B cell (primary cell): ENCODE measurements at regions not wholly inside any gene's neighbourhood (a gene's known extent, or its start where the extent isn't known, plus 50 kb on each side); places are given as distances from the start of the nearest gene placed in this dataset.

Experiments
- ATAC-seq: fragments of 200-7000 bp; cut with Tn5 transposase; one replicate; pipeline ENCODE4 v1.10.0; 2021; ENCODE audit warnings: low read depth, mild to moderate bottlenecking, moderate number of reproducible peaks, moderate library complexity
- CTCF ChIA-PET: fragments of 350-600 bp; sonication (Branson Sonifier 250); formaldehyde crosslinking; loops from one replicate; lab custom pipeline; 2021; ENCODE audit warnings: antibody characterized with exemption, inconsistent platforms; lab: Charles Lee
- POLR2A ChIA-PET: fragments of 350-600 bp; sonication (Branson Sonifier 250); formaldehyde crosslinking; loops from one replicate; lab custom pipeline; 2021; ENCODE audit warnings: antibody characterized with exemption; lab: Charles Lee
- DNase-seq: peaks from one replicate; pipeline ENCODE4 v3.0.0; 2013
- H2AFZ ChIP-seq: 2 replicates; pipeline ENCODE4 v1.6.1; 2012; ENCODE audit warnings: mild to moderate bottlenecking, low read depth, low read length; ENCODE audit not compliant: insufficient read depth, poor library complexity, severe bottlenecking
- H3K27ac ChIP-seq, 2 donors: 1 replicate in 1 of 2; 2 replicates in 1 of 2; pipeline ENCODE4 v1.5.1; 2012 to 2013; ENCODE audit warnings: low read length in 2 of 2, mild to moderate bottlenecking in 2 of 2, moderate library complexity in 1 of 2
- H3K27me3 ChIP-seq, 4 experiments: fragments of 200-600 bp in 1 of 4; sonication (generic) in 1 of 4; replicated peaks in 1 of 4; 1 replicate in 2 of 4; 2 replicates in 2 of 4; pipeline versions ENCODE4 v1.6.1 to v1.7.0; 2013 to 2016; ENCODE audit warnings: low read length in 3 of 4, mild to moderate bottlenecking in 2 of 4, mixed read lengths in 1 of 4, moderate library complexity in 1 of 4; ENCODE audit not compliant: insufficient read depth in 4 of 4, control insufficient read depth in 3 of 4; ENCODE audit errors: control extremely low read depth in 1 of 4
- H3K36me3 ChIP-seq, 2 experiments: replicated peaks in 1 of 2; 1 replicate in 1 of 2; 2 replicates in 1 of 2; pipeline versions ENCODE4 v1.6.1 to v1.7.1; 2013; ENCODE audit warnings: low read length in 1 of 2; ENCODE audit not compliant: insufficient read depth in 2 of 2, control insufficient read depth in 1 of 2; ENCODE audit errors: control extremely low read depth in 1 of 2, extremely low read depth in 1 of 2
- H3K4me1 ChIP-seq, 2 donors: fragments of 200-600 bp in 1 of 2; sonication (generic) in 1 of 2; 1 replicate in 1 of 2; 2 replicates in 1 of 2; pipeline versions ENCODE4 v1.5.1 to v1.6.1; 2013 to 2017; ENCODE audit warnings: low read length in 2 of 2; ENCODE audit not compliant: control insufficient read depth in 2 of 2, insufficient read depth in 2 of 2
- H3K4me2 ChIP-seq: replicated peaks from 2 replicates; pipeline ENCODE3; 2012; ENCODE audit warnings: mild to moderate bottlenecking, low read depth, low read length; ENCODE audit not compliant: poor library complexity, severe bottlenecking
- H3K4me3 ChIP-seq, 5 experiments: fragments of 200-600 bp in 1 of 5; sonication (generic) in 1 of 5; 1 replicate in 3 of 5; 2 replicates in 2 of 5; pipeline versions ENCODE4 v1.5.1 to v1.7.0; 2011 to 2016; ENCODE audit warnings: low read length in 4 of 5, mild to moderate bottlenecking in 4 of 5, low read depth in 2 of 5, control low read depth in 1 of 5, moderate library complexity in 1 of 5; ENCODE audit not compliant: insufficient read depth in 1 of 5; ENCODE audit errors: control extremely low read depth in 1 of 5, extremely low read depth in 1 of 5
- H3K79me2 ChIP-seq: fragments of 200-600 bp; sonication (generic); one replicate; pipeline ENCODE4 v1.6.0; 2016; ENCODE audit warnings: low read length; ENCODE audit not compliant: control insufficient read depth, insufficient read depth
- H3K9ac ChIP-seq: fragments of 200-600 bp; sonication (generic); 2 replicates; pipeline ENCODE4 v1.6.1; 2017; ENCODE audit warnings: mild to moderate bottlenecking, low read length, moderate library complexity
- H3K9me3 ChIP-seq, 3 donors: one replicate each; pipeline versions ENCODE4 v1.6.1 to v1.7.1; 2013; ENCODE audit warnings: low read length in 2 of 3; ENCODE audit not compliant: control insufficient read depth in 2 of 3, insufficient read depth in 1 of 3; ENCODE audit errors: control extremely low read depth in 1 of 3
- H4K20me1 ChIP-seq: 2 replicates; pipeline ENCODE4 v1.6.0; 2012; ENCODE audit warnings: mild to moderate bottlenecking, low read length; ENCODE audit not compliant: insufficient read depth, control insufficient read depth, poor library complexity, severe bottlenecking
- H3K27ac Mint-ChIP-seq: one replicate; pipeline ENCODE4 v1.8.0; 2021; ENCODE audit warnings: mixed read lengths
- H3K27me3 Mint-ChIP-seq: one replicate; pipeline ENCODE4 v1.8.0; 2021; ENCODE audit warnings: mixed read lengths
- H3K4me1 Mint-ChIP-seq: one replicate; pipeline ENCODE4 v1.8.0; 2021; ENCODE audit warnings: mixed read lengths
- H3K4me3 Mint-ChIP-seq: one replicate; pipeline ENCODE4 v1.8.0; 2021; ENCODE audit warnings: mixed read lengths
- H3K9me3 Mint-ChIP-seq: one replicate; pipeline ENCODE4 v1.8.0; 2022; ENCODE audit warnings: mixed read lengths; ENCODE audit not compliant: insufficient read depth
- EZH2 ChIP-seq: IDR thresholded peaks from 2 replicates; pipeline ENCODE4 v1.6.1; 2012; ENCODE audit warnings: borderline replicate concordance, low read depth, mild to moderate bottlenecking, moderate library complexity, low read length; ENCODE audit not compliant: insufficient read depth, poor library complexity, severe bottlenecking
- WGBS: methylation state at CpG from one replicate; pipeline ENCODE4 v1.1.5; 2013; ENCODE audit warnings: missing lambda C conversion rate; ENCODE audit not compliant: insufficient coverage; 5-methylcytosine and 5-hydroxymethylcytosine counted together
- intact Hi-C: fragments of 100-400 bp; cut with micrococcal nuclease; formaldehyde crosslinking; loops from one replicate; pipeline ENCODE4 v1.10.0; 2022
- TF ChIP-seq, protein P1 (sequence below): fragments of 200-600 bp; IDR thresholded peaks from one replicate; pipeline ENCODE4 v1.8.0; 2022; ENCODE audit warnings: antibody characterized with exemption, mild to moderate bottlenecking

DNA sequence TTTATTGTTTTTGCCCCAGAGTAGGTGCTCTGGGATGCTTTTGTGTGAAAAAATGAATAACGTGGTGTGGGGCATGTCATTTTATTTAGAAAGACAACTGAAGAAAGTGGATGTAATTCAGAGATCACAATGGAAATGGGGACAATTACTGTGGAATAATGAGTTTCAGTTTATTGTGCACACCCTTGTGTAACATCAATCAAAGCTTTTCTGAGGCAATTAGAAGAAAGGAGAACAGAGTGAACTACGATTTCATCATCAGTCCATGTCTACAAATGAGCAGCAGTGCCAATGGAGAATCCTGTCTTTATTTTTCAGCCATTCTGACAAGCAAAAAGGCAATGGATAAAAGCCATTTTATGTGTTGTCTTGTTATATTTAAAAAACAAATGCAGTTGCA lies 339.2 kb downstream of the TMA16 start:
- ChIA-PET CTCF (no interaction called here), POLR2A (no interaction called here)
- no peaks in the 10 kb centered on the region for H3K79me2 ChIP-seq
- H3K9ac ChIP-seq = no peak overlapping the region
- H3K36me3 ChIP-seq = no peaks in the 10 kb centered on the region
- Mint-ChIP-seq H3K4me1 (no peaks in the 10 kb centered on the region), H3K9me3 (no peaks in the 10 kb centered on the region), H3K27me3 (peaks cover 16% of the 10 kb centered on the region), H3K27ac (no peak overlapping the region), H3K4me3 (no peak overlapping the region)
- intact Hi-C loops = no loop called here
- TF ChIP-seq EZH2 = no peak
- TF ChIP-seq, protein P1, sequence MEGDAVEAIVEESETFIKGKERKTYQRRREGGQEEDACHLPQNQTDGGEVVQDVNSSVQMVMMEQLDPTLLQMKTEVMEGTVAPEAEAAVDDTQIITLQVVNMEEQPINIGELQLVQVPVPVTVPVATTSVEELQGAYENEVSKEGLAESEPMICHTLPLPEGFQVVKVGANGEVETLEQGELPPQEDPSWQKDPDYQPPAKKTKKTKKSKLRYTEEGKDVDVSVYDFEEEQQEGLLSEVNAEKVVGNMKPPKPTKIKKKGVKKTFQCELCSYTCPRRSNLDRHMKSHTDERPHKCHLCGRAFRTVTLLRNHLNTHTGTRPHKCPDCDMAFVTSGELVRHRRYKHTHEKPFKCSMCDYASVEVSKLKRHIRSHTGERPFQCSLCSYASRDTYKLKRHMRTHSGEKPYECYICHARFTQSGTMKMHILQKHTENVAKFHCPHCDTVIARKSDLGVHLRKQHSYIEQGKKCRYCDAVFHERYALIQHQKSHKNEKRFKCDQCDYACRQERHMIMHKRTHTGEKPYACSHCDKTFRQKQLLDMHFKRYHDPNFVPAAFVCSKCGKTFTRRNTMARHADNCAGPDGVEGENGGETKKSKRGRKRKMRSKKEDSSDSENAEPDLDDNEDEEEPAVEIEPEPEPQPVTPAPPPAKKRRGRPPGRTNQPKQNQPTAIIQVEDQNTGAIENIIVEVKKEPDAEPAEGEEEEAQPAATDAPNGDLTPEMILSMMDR = no peak
- DNase-seq = no peak
- H3K27ac ChIP-seq = no peak overlapping the region
- H3K9me3 ChIP-seq = no peaks in the 10 kb centered on the region
- H3K4me1 ChIP-seq = no peaks in the 10 kb centered on the region
- WGBS = no CpG with 5 or more reads among the region's 2 CpGs
- no peaks in the 10 kb centered on the region for H3K27me3 ChIP-seq
- ATAC-seq = no peak
- no peak overlapping the region for H3K4me3 ChIP-seq
- H2AFZ ChIP-seq = no peak overlapping the region
- H3K4me2 ChIP-seq = no peak overlapping the region
- H4K20me1 ChIP-seq = no peaks in the 10 kb centered on the region

GRCh38 chr4:163846008-163846407 lies 351.5 kb downstream of the TMA16 start:
- Mint-ChIP-seq H3K9me3 (no peaks in the 10 kb centered on the region), H3K27ac (no peak overlapping the region), H3K27me3 (peaks cover 13% of the 10 kb centered on the region), H3K4me3 (no peak overlapping the region), H3K4me1 (no peaks in the 10 kb centered on the region)
- Histone ChIP-seq H3K27me3 (no peaks in the 10 kb centered on the region), H3K9me3 (no peaks in the 10 kb centered on the region), H3K36me3 (no peaks in the 10 kb centered on the region), H3K4me1 (no peaks in the 10 kb centered on the region), H3K9ac (no peak overlapping the region), H4K20me1 (no peaks in the 10 kb centered on the region), H2AFZ (no peak overlapping the region), H3K79me2 (no peaks in the 10 kb centered on the region), H3K4me2 (no peak overlapping the region), H3K4me3 (no peak overlapping the region), H3K27ac (no peak overlapping the region)
- ChIA-PET CTCF (no interaction called here), POLR2A (no interaction called here)
- TF ChIP-seq, protein P1 = no peak
- TF ChIP-seq EZH2 = no peak
- no CpG with 5 or more reads among the region's 3 CpGs for WGBS
- intact Hi-C loops = no loop called here
- no peak for ATAC-seq
- no peak for DNase-seq
